OCI-LY1 (cell line): ENCODE measurements at regions not wholly inside any gene's neighbourhood (a gene's known extent, or its start where the extent isn't known, plus 50 kb on each side); places are given as distances from the start of the nearest gene placed in this dataset.

Experiments
- CTCF ChIP-seq: fragments of 200-600 bp; sonication (generic), shearing (Covaris generic); IDR thresholded peaks from 2 replicates; pipeline ENCODE4 v1.5.1; 2017; ENCODE audit warnings: mild to moderate bottlenecking, antibody characterized with exemption, low read length, moderate library complexity, mixed read lengths
- EZH2 ChIP-seq: fragments of 200-600 bp; sonication (generic), shearing (Covaris generic); IDR thresholded peaks from 2 replicates; pipeline ENCODE4 v1.8.0; 2017; ENCODE audit warnings: borderline replicate concordance, mixed run types, mild to moderate bottlenecking, antibody characterized with exemption, low read length, moderate library complexity, mixed read lengths

- no peak for TF ChIP-seq CTCF
- TF ChIP-seq EZH2: no peak
These were observed 210.7 kb upstream of the TSPY4 start for GRCh38 chrY:9126545-9126944.
